SU-DHL-6 (cell line): ENCODE measurements at regions not wholly inside any gene's neighbourhood (a gene's known extent, or its start where the extent isn't known, plus 50 kb on each side); places are given as distances from the start of the nearest gene placed in this dataset.

Source experiments
- CTCF ChIP-seq: fragments of 200-600 bp; sonication (generic); IDR thresholded peaks from one replicate; pipeline ENCODE4 v1.5.1; 2017; ENCODE audit warnings: antibody characterized with exemption, mild to moderate bottlenecking, low read length, moderate library complexity; ENCODE audit not compliant: insufficient read depth, poor library complexity, severe bottlenecking
- EZH2phosphoT487 ChIP-seq: fragments of 200-600 bp; sonication (generic), shearing (Covaris generic); conservative IDR thresholded peaks from 2 replicates; pipeline ENCODE4 v1.6.1; 2018; ENCODE audit warnings: mild to moderate bottlenecking, antibody characterized with exemption, low read length, moderate library complexity, mixed read lengths

- no peak for TF ChIP-seq CTCF
- TF ChIP-seq EZH2phosphoT487: no peak
These were observed 177.6 kb downstream of the SUDS3 start for GRCh38 chr12:118553856-118554504.
